B cell (primary cell): ENCODE measurements at regions not wholly inside any gene's neighbourhood (a gene's known extent, or its start where the extent isn't known, plus 50 kb on each side); places are given as distances from the start of the nearest gene placed in this dataset.

Source experiments
- ATAC-seq: fragments of 200-7000 bp; cut with Tn5 transposase; one replicate; pipeline ENCODE4 v1.10.0; 2021; ENCODE audit warnings: low read depth, mild to moderate bottlenecking, moderate number of reproducible peaks, moderate library complexity
- CTCF ChIA-PET: fragments of 350-600 bp; sonication (Branson Sonifier 250); formaldehyde crosslinking; loops from one replicate; lab custom pipeline; 2021; ENCODE audit warnings: antibody characterized with exemption, inconsistent platforms; lab: Charles Lee
- POLR2A ChIA-PET: fragments of 350-600 bp; sonication (Branson Sonifier 250); formaldehyde crosslinking; loops from one replicate; lab custom pipeline; 2021; ENCODE audit warnings: antibody characterized with exemption; lab: Charles Lee
- DNase-seq: peaks from one replicate; pipeline ENCODE4 v3.0.0; 2013
- H2AFZ ChIP-seq: 2 replicates; pipeline ENCODE4 v1.6.1; 2012; ENCODE audit warnings: mild to moderate bottlenecking, low read depth, low read length; ENCODE audit not compliant: insufficient read depth, poor library complexity, severe bottlenecking
- H3K27ac ChIP-seq, 2 donors: 1 replicate in 1 of 2; 2 replicates in 1 of 2; pipeline ENCODE4 v1.5.1; 2012 to 2013; ENCODE audit warnings: low read length in 2 of 2, mild to moderate bottlenecking in 2 of 2, moderate library complexity in 1 of 2
- H3K27me3 ChIP-seq, 4 experiments: fragments of 200-600 bp in 1 of 4; sonication (generic) in 1 of 4; replicated peaks in 1 of 4; 1 replicate in 2 of 4; 2 replicates in 2 of 4; pipeline versions ENCODE4 v1.6.1 to v1.7.0; 2013 to 2016; ENCODE audit warnings: low read length in 3 of 4, mild to moderate bottlenecking in 2 of 4, mixed read lengths in 1 of 4, moderate library complexity in 1 of 4; ENCODE audit not compliant: insufficient read depth in 4 of 4, control insufficient read depth in 3 of 4; ENCODE audit errors: control extremely low read depth in 1 of 4
- H3K36me3 ChIP-seq, 2 experiments: replicated peaks in 1 of 2; 1 replicate in 1 of 2; 2 replicates in 1 of 2; pipeline versions ENCODE4 v1.6.1 to v1.7.1; 2013; ENCODE audit warnings: low read length in 1 of 2; ENCODE audit not compliant: insufficient read depth in 2 of 2, control insufficient read depth in 1 of 2; ENCODE audit errors: control extremely low read depth in 1 of 2, extremely low read depth in 1 of 2
- H3K4me1 ChIP-seq, 2 donors: fragments of 200-600 bp in 1 of 2; sonication (generic) in 1 of 2; 1 replicate in 1 of 2; 2 replicates in 1 of 2; pipeline versions ENCODE4 v1.5.1 to v1.6.1; 2013 to 2017; ENCODE audit warnings: low read length in 2 of 2; ENCODE audit not compliant: control insufficient read depth in 2 of 2, insufficient read depth in 2 of 2
- H3K4me2 ChIP-seq: replicated peaks from 2 replicates; pipeline ENCODE3; 2012; ENCODE audit warnings: mild to moderate bottlenecking, low read depth, low read length; ENCODE audit not compliant: poor library complexity, severe bottlenecking
- H3K4me3 ChIP-seq, 5 experiments: fragments of 200-600 bp in 1 of 5; sonication (generic) in 1 of 5; 1 replicate in 3 of 5; 2 replicates in 2 of 5; pipeline versions ENCODE4 v1.5.1 to v1.7.0; 2011 to 2016; ENCODE audit warnings: low read length in 4 of 5, mild to moderate bottlenecking in 4 of 5, low read depth in 2 of 5, control low read depth in 1 of 5, moderate library complexity in 1 of 5; ENCODE audit not compliant: insufficient read depth in 1 of 5; ENCODE audit errors: control extremely low read depth in 1 of 5, extremely low read depth in 1 of 5
- H3K79me2 ChIP-seq: fragments of 200-600 bp; sonication (generic); one replicate; pipeline ENCODE4 v1.6.0; 2016; ENCODE audit warnings: low read length; ENCODE audit not compliant: control insufficient read depth, insufficient read depth
- H3K9ac ChIP-seq: fragments of 200-600 bp; sonication (generic); 2 replicates; pipeline ENCODE4 v1.6.1; 2017; ENCODE audit warnings: mild to moderate bottlenecking, low read length, moderate library complexity
- H3K9me3 ChIP-seq, 3 donors: one replicate each; pipeline versions ENCODE4 v1.6.1 to v1.7.1; 2013; ENCODE audit warnings: low read length in 2 of 3; ENCODE audit not compliant: control insufficient read depth in 2 of 3, insufficient read depth in 1 of 3; ENCODE audit errors: control extremely low read depth in 1 of 3
- H4K20me1 ChIP-seq: 2 replicates; pipeline ENCODE4 v1.6.0; 2012; ENCODE audit warnings: mild to moderate bottlenecking, low read length; ENCODE audit not compliant: insufficient read depth, control insufficient read depth, poor library complexity, severe bottlenecking
- H3K27ac Mint-ChIP-seq: one replicate; pipeline ENCODE4 v1.8.0; 2021; ENCODE audit warnings: mixed read lengths
- H3K27me3 Mint-ChIP-seq: one replicate; pipeline ENCODE4 v1.8.0; 2021; ENCODE audit warnings: mixed read lengths
- H3K4me1 Mint-ChIP-seq: one replicate; pipeline ENCODE4 v1.8.0; 2021; ENCODE audit warnings: mixed read lengths
- H3K4me3 Mint-ChIP-seq: one replicate; pipeline ENCODE4 v1.8.0; 2021; ENCODE audit warnings: mixed read lengths
- H3K9me3 Mint-ChIP-seq: one replicate; pipeline ENCODE4 v1.8.0; 2022; ENCODE audit warnings: mixed read lengths; ENCODE audit not compliant: insufficient read depth
- EZH2 ChIP-seq: IDR thresholded peaks from 2 replicates; pipeline ENCODE4 v1.6.1; 2012; ENCODE audit warnings: borderline replicate concordance, low read depth, mild to moderate bottlenecking, moderate library complexity, low read length; ENCODE audit not compliant: insufficient read depth, poor library complexity, severe bottlenecking
- WGBS: methylation state at CpG from one replicate; pipeline ENCODE4 v1.1.5; 2013; ENCODE audit warnings: missing lambda C conversion rate; ENCODE audit not compliant: insufficient coverage; 5-methylcytosine and 5-hydroxymethylcytosine counted together
- intact Hi-C: fragments of 100-400 bp; cut with micrococcal nuclease; formaldehyde crosslinking; loops from one replicate; pipeline ENCODE4 v1.10.0; 2022
- TF ChIP-seq, protein P1 (sequence below): fragments of 200-600 bp; IDR thresholded peaks from one replicate; pipeline ENCODE4 v1.8.0; 2022; ENCODE audit warnings: antibody characterized with exemption, mild to moderate bottlenecking

DNA sequence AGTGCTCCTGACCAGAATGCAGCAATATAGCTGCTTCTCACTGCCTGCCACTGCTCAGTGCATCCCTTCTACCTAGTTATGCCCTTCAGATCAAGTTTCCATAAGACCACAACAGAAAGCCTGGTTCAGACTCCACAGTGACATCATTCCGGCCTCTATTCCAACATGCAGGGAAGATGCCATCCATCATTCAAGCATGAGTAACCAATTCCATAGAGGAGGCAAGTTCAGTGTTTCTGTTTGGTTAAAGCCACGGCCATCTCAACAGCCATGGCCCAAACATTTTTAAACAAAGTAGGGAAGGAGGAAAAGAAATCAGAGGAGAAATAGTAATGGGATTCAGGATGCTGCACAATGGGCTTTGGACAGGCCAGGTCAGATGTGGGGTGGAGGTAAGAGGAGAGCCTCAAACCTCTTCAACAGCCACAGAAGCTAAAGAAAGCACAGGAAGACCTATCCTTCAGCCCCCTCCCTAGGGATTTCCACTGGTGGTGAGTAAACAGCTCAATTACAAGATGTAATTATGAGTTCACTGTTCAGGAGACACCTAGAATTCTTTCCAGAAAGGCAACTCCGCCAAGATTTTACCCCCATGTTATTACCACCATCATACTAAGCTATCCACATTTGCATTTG is 484.9 kb downstream of the SETD4 start:
- Histone ChIP-seq H4K20me1 (no peaks in the 10 kb centered on the region), H3K4me1 (no peaks in the 10 kb centered on the region), H3K9me3 (no peaks in the 10 kb centered on the region), H3K9ac (no peak overlapping the region), H3K36me3 (no peaks in the 10 kb centered on the region), H3K4me2 (no peak overlapping the region), H3K27ac (no peak overlapping the region), H2AFZ (no peak overlapping the region), H3K79me2 (no peaks in the 10 kb centered on the region), H3K4me3 (no peak overlapping the region), H3K27me3 (peaks cover 0 to 3% (median 0%) of the 10 kb centered on the region in 4 experiments)
- ChIA-PET POLR2A (no interaction called here), CTCF (no interaction called here)
- WGBS, result no CpG with 5 or more reads among the region's 3 CpGs
- H3K4me3 Mint-ChIP-seq, result no peak overlapping the region
- no peak for ATAC-seq
- no peaks in the 10 kb centered on the region for H3K9me3 Mint-ChIP-seq
- peaks cover 4% of the 10 kb centered on the region for H3K27me3 Mint-ChIP-seq
- no peak for DNase-seq
- intact Hi-C loops, result no loop called here
- H3K4me1 Mint-ChIP-seq, result no peaks in the 10 kb centered on the region
- no peak for TF ChIP-seq EZH2
- TF ChIP-seq, protein P1, sequence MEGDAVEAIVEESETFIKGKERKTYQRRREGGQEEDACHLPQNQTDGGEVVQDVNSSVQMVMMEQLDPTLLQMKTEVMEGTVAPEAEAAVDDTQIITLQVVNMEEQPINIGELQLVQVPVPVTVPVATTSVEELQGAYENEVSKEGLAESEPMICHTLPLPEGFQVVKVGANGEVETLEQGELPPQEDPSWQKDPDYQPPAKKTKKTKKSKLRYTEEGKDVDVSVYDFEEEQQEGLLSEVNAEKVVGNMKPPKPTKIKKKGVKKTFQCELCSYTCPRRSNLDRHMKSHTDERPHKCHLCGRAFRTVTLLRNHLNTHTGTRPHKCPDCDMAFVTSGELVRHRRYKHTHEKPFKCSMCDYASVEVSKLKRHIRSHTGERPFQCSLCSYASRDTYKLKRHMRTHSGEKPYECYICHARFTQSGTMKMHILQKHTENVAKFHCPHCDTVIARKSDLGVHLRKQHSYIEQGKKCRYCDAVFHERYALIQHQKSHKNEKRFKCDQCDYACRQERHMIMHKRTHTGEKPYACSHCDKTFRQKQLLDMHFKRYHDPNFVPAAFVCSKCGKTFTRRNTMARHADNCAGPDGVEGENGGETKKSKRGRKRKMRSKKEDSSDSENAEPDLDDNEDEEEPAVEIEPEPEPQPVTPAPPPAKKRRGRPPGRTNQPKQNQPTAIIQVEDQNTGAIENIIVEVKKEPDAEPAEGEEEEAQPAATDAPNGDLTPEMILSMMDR, result no peak
- H3K27ac Mint-ChIP-seq, result no peak overlapping the region

DNA sequence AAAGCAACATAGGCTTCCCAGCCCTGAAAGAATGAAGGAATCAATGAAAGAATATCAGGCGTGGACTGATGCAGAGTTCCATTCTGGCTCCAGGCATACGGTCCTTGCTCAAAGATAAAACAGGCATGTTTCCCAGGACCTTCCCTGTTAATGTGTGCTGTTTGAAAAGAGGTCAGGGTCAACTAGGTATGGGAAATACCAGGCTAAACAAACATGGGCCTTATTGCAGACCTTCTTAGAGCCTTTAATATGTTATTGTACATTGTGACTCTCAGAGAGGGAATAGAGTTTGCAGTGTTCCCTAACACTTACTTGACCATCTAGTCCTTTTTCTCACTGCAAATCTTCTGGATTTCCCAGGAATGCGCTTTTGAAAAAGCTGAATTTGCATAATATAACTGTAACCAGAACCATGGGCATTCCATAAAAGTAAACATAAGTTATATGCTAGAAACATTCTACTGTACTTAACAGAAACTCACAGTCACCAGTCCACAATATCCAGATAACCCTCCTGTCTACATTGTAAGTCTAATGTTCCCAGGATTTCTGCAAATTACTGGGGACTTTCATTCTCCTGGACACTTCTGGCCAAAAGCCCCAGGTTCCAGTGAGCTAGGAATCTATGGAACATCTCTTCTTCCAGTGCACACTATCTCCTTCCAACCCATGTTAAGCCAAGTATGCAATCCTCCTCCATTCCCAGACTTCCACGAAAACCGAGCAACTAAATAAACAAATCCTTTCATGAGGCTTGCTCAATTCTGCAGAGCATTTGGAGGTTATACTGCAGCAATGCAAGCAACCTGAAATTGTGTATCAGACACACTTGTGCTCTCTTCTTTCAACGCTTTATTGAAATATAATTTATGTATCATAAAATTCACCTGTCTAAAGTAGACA is 486.6 kb downstream of the SETD4 start:
- H3K9me3 Mint-ChIP-seq, result no peaks in the 10 kb centered on the region
- ATAC-seq (no peak), DNase-seq (no peak)
- H3K4me2 ChIP-seq, result no peak overlapping the region
- H3K36me3 ChIP-seq, result no peaks in the 10 kb centered on the region
- WGBS, result 93% methylated on average over 5 of the region's 6 CpGs
- H3K9me3 ChIP-seq, result no peaks in the 10 kb centered on the region
- no peaks in the 10 kb centered on the region for H3K4me1 ChIP-seq
- no peak for TF ChIP-seq EZH2
- TF ChIP-seq, protein P1, result no peak
- no peaks in the 10 kb centered on the region for H4K20me1 ChIP-seq
- H3K9ac ChIP-seq, result no peak overlapping the region
- ChIA-PET CTCF (no interaction called here), POLR2A (no interaction called here)
- no peak overlapping the region for H2AFZ ChIP-seq
- H3K79me2 ChIP-seq, result no peaks in the 10 kb centered on the region
- H3K4me1 Mint-ChIP-seq, result no peaks in the 10 kb centered on the region
- H3K4me3 ChIP-seq, result no peak overlapping the region
- no peak overlapping the region for H3K4me3 Mint-ChIP-seq
- intact Hi-C loops, result no loop called here
- H3K27ac ChIP-seq, result no peak overlapping the region
- H3K27ac Mint-ChIP-seq, result no peak overlapping the region
- H3K27me3 Mint-ChIP-seq, result peaks cover 4% of the 10 kb centered on the region
- H3K27me3 ChIP-seq, result peaks cover 0 to 3% (median 0%) of the 10 kb centered on the region in 4 experiments
